ENCODE measurements at regions not wholly inside any gene's neighbourhood (a gene's known extent, or its start where the extent isn't known, plus 50 kb on each side); places are given as distances from the start of the nearest gene placed in this dataset.
"Not testable (repeated sequence)": the region's sequence is repeated elsewhere in the genome, so short reads cannot be mapped to it uniquely, and the experiment has no call there.

GRCh38 chr18:34352385-34353163 is 127.9 kb upstream of the NOL4 start:
- no peak for DNase-seq

- no peak for DNase-seq
Observed at GRCh38 chr18:34354351-34354750, 129.6 kb upstream of the NOL4 start.

GRCh38 chr18:34357944-34358580 is 133.3 kb upstream of the NOL4 start:
- DNase-seq = no peak

GRCh38 chr18:34358923-34359322 is 134.2 kb upstream of the NOL4 start:
- no peak for DNase-seq

- no peak for DNase-seq
Observed at GRCh38 chr18:34364699-34365098, 140.0 kb upstream of the NOL4 start.

- no peak for DNase-seq
Observed at GRCh38 chr18:34370704-34371395, 146.1 kb upstream of the NOL4 start.

GRCh38 chr18:34380326-34380725 is 155.6 kb upstream of the NOL4 start:
- no peak for DNase-seq

GRCh38 chr18:34385311-34385710 is 160.6 kb upstream of the NOL4 start:
- DNase-seq = no peak

GRCh38 chr18:34386803-34387202 is 162.1 kb upstream of the NOL4 start:
- DNase-seq = no peak

- DNase-seq = no peak
Observed at GRCh38 chr18:34397286-34397896, 172.7 kb upstream of the NOL4 start.

- DNase-seq = no peak
Observed at GRCh38 chr18:34399892-34400291, 175.2 kb upstream of the NOL4 start.

- no peak for DNase-seq
Observed at GRCh38 chr18:34400834-34401233, 176.1 kb upstream of the NOL4 start.

- DNase-seq = no peak
Observed at GRCh38 chr18:34401775-34402174, 177.1 kb upstream of the NOL4 start.

- not testable (repeated sequence) for DNase-seq
Observed at GRCh38 chr18:34407471-34407870, 182.8 kb upstream of the NOL4 start.

GRCh38 chr18:34411952-34412351 is 187.2 kb upstream of the NOL4 start:
- no peak for DNase-seq

- no peak for DNase-seq
Observed at GRCh38 chr18:34431042-34431441, 206.3 kb upstream of the NOL4 start.

- no peak for DNase-seq
Observed at GRCh38 chr18:34444622-34445021, 219.9 kb upstream of the NOL4 start.

- DNase-seq = no peak
Observed at GRCh38 chr18:34448662-34449061, 223.9 kb upstream of the NOL4 start.

- no peak for DNase-seq
Observed at GRCh38 chr18:34457761-34458160, 233.0 kb upstream of the NOL4 start.

GRCh38 chr18:34458410-34458977 is 233.8 kb upstream of the NOL4 start:
- DNase-seq = no peak

- no peak for DNase-seq
Observed at GRCh38 chr18:34461266-34461665, 236.6 kb upstream of the NOL4 start.

GRCh38 chr18:34467058-34467457 is 242.3 kb upstream of the NOL4 start:
- DNase-seq = no peak
